ENCODE measurements at regions not wholly inside any gene's neighbourhood (a gene's known extent, or its start where the extent isn't known, plus 50 kb on each side); places are given as distances from the start of the nearest gene placed in this dataset.

DNA sequence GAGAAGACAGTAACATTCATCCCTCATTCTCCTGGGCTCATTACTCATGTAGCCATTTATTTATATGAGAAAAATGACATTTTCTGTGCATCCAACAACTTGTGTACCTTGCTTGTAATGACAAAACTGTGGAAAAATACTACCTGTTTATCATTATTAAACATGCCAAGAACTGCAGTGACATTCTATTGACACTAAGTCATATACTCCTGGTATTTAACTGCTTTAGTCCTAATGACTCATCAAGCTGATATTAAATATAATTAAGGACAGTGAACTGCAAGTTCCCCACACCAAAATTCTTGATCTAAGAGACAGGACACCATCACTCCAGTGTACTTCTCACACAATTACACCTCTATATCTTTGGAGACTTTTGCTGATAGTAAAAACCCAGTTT lies 1328.7 kb upstream of the RAG2 start:
- no peak for TF ChIP-seq POLR2A (IDR thresholded peaks at IDR 0.05)
- TF ChIP-seq, protein P1, sequence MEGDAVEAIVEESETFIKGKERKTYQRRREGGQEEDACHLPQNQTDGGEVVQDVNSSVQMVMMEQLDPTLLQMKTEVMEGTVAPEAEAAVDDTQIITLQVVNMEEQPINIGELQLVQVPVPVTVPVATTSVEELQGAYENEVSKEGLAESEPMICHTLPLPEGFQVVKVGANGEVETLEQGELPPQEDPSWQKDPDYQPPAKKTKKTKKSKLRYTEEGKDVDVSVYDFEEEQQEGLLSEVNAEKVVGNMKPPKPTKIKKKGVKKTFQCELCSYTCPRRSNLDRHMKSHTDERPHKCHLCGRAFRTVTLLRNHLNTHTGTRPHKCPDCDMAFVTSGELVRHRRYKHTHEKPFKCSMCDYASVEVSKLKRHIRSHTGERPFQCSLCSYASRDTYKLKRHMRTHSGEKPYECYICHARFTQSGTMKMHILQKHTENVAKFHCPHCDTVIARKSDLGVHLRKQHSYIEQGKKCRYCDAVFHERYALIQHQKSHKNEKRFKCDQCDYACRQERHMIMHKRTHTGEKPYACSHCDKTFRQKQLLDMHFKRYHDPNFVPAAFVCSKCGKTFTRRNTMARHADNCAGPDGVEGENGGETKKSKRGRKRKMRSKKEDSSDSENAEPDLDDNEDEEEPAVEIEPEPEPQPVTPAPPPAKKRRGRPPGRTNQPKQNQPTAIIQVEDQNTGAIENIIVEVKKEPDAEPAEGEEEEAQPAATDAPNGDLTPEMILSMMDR (IDR thresholded peaks at IDR 0.05 in 8 of 11, conservative IDR thresholded peaks at IDR 0.05 in 3 of 11), result no peak
- TF ChIP-seq POLR2AphosphoS5 (IDR thresholded peaks at IDR 0.05), result no peak

Measured in spleen (tissue), 7 donors.